ENCODE measurements at regions not wholly inside any gene's neighbourhood (a gene's known extent, or its start where the extent isn't known, plus 50 kb on each side); places are given as distances from the start of the nearest gene placed in this dataset.

DNA sequence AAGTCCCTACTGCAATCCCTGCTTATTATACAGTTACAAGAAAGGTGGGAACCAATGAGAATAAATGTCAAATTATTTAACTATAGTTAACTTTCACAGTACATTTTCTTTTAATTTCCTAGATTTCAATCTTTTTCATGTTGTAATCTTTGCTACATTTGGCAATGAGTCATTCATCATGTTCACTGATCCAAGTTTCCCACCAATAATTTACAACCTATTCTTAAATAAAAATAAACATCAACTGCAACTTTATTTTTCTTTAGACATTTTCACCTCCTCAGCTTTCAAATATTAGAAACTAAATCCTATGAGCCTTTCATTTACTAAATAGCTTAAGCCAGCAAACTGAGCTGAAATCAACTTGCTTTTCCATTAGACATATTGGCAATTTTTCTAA lies 541.3 kb upstream of the BTBD3 start:
- DNase-seq, result no peak

DNA sequence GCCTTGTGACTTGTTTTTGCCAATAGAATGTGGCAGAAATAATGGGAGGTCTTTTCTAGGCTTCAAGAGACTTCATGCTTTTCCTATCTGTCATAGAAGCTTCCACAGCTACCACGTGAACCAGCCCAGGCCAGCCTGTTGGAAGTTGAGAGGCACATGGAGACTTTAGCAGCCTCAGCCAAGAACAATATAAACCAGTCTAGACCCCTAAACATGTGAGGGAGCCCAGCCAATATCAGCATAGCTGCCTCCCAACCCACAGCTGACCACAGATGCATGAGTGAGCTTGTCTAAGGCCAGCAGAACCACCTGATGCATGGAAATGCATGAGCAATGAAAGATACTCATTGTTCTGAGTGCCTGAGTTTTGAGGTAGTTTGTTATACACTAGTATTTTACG lies 540.7 kb upstream of the BTBD3 start:
- DNase-seq, result no peak

GRCh38 chr20:11377761-11378160 lies 539.9 kb upstream of the BTBD3 start:
- no peak for DNase-seq

DNA sequence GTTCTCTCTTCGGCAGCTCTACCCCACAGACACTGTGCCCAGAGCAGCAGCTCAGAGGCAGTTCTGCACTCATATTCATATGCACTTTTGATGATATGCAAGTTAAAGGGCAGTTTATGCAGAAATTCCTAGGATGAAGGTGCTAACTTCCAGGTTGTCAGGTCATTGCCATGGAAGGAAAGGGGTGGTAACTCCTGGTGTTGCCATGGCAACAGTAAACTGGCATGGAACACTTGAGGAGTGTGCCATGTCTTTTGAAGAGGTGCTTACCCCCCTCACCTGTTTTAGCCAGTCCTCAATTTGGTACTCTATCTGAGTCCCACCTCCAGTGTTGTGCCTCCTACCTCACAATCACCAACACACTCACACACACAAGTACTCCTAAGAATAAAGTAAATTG lies 539.4 kb upstream of the BTBD3 start:
- DNase-seq, result no peak

DNA sequence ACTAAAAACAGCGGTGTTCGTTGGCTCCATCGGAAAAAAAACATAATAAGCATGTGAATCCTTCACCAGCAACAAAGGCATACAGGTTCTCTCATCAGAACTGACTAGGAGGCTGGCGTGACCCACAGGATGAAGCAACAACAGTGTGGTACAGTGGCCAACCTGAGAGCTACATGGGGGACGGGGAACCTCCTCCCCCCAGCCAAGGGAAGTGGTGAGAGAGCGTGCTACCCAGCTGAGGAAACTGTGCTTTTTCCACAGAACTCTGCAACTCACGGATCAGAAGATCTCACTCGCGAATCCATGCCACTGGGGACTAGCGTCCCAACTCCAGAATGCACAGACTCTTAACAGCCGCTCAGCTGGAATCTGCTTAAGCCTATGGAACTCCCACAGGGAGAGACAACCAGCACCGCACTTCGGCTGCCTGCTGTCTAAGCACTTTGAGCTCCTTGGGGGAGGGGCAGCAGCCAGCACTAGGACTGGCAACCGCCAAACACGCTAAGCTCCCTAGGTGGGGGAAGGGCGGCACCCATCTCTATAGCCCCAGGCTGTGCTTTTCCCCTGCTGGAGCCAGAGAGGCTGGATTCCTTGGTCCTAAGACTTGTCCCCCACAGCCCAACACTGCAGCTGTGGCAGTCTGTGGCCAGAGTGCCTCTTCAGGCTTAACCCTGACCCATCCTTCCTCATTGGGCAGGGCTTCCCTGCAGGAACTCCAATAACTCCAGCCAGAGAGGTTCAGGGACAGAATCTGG lies 538.3 kb upstream of the BTBD3 start:
- DNase-seq, result no peak

DNA sequence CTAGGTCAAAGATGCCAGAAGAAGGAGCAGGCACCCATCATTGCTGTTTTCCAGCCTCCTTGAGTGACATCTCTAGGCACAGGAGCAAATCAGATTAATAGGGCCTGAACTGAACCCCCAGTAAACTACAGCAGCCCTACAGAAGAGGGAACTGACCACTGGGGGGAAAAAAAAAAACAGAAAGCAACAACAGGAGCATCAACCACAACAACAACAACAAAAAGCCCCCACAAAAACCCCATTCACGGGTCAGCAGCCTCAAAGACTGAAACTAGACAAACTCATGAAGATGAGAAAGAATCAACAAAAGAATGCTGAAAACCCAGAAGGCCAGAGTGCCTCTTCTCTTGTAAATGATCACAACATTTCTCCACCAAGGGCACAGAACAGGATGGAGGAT lies 537.4 kb upstream of the BTBD3 start:
- DNase-seq, result no peak

DNA sequence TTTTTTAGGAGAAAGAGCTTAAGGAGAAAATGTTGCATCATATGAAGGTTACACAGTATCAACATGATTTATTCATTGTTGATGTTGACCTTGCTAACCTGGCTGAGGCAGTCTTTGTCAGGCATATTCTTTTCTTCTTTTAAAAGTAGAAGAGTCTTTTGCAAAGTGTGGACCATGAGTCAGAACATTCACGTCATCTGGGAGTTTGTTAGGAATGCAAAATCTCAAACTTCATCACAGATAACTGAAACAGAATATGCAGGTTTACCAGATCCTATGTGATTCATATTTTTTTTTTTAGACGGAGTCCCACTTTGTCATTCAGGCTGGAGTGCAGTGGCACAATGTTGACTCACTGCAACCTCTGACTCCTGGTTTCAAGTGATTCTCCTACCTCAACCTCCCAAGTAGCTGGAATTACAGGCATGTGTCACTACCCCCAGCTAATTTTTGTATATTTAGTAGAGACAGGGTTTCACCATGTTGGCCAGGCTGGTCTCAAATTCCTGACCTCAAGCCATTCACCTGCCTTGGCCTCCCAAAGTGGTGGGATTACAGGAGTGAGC lies 530.4 kb upstream of the BTBD3 start:
- DNase-seq, result no peak

GRCh38 chr20:11389186-11389585 lies 528.5 kb upstream of the BTBD3 start:
- no peak for DNase-seq

GRCh38 chr20:11391591-11391990 lies 526.1 kb upstream of the BTBD3 start:
- DNase-seq, result no peak

DNA sequence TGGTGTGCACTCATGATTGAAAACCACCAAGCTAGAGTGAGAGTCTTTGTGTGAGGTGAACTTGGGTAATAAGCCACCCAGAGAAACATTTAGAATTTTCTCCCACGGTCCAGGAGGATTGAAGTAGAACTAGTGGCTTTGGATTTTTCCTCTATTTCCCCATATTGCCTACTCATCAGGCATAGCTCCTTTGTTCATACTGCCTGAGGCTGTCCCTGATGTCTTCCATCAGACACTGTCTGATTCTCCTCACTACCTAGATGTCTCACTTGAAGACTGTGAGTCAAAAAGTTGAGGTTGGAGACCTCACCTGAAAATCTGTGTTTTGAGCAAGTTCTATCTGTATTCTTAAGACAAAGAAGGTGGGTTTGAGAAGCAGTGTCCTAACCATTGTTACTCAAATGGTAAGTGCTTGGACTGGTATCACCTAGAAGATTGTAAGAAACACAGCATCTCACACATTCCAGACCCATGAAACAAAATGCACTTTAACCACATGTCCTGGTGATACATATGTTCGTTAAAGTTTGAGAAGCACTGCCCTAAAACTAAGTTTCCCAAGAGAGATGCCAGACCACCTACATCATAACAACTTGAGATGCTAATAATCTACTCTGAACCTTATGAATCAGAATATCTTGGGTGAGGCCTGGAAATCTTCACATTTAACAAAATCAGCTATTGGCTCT lies 523.4 kb upstream of the BTBD3 start:
- DNase-seq, result no peak

- DNase-seq, result no peak
Observed at GRCh38 chr20:11395581-11395980, 522.1 kb upstream of the BTBD3 start.

DNA sequence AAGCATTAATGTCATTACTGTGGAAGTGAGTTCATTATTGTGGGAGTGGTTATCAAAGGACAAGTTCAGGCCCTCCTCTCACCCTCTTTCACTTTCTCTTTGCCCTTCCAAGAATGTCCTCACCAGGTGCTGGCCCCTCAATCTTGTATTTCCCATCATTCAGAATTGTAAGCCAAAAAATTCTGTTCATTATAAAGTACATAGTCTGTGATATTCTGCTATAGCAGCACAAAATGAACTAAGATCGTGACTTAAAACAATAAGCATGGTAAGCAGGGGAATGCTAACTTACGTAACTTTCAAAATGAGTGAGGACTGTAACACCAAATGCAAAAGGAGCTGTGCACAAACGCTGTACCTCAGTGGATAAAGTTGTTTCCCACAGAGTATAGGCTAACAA lies 515.7 kb upstream of the BTBD3 start:
- no peak for DNase-seq

GRCh38 chr20:11403711-11404110 lies 514.0 kb upstream of the BTBD3 start:
- DNase-seq, result no peak

GRCh38 chr20:11406877-11407276 lies 510.8 kb upstream of the BTBD3 start:
- DNase-seq, result no peak

- DNase-seq, result no peak
Observed at GRCh38 chr20:11409561-11409960, 508.1 kb upstream of the BTBD3 start.

DNA sequence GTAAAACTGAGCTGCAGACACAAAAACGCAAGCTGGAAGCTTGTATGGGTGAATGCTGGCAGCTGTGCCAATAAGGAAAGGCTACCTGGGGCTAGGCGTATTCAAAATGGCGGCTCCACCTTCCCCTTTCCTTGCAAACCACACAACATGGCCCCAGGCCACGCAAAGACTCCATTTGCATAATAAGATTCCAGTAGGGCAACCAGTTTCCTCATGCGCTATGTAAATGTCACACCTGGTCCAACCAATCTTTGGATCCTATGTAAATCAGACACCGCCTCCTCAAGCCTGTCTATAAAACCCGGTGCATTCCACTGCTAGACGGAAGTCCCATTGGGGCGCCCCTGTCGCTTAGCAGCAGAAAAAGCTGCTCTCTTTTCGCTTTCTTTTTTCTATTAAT lies 505.9 kb upstream of the BTBD3 start:
- no peak for DNase-seq

DNA sequence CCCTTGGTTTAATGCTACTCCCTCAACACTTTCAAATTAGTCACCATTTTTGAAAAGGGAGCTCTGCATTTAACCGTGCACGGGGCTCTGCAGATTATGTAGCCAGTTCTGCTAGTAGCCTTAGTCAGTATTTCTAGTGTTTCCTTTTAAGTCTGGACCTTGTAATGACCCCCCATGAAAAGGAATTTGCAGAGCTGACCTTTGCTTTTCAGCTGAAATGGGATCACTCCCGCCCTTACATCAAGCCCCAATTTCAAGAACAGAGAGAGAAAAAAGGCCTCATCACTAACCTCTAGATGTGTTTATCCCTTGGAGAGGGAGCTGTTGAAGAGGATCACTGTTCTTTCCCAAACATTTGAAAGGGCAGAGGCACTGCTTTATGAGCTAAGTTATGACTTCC lies 490.7 kb upstream of the BTBD3 start:
- no peak for DNase-seq

DNA sequence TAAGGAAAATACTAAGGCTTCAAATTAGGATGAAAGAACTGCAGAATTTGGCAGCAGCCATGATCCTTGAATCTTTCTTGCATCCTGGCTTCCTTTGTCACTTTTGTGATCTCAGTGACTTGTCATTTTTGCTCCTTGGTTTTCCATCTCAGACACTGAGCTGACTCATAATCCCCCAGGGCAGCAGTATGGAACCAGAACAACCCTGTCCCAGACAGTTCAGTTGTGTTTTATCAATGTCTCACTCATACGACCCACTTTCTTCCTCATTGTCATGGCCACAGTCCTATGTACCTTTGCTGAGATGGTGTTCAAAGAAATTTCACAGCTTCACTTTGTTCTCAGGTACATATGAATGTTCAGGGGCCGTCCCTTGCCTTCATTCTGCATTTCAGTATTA lies 488.5 kb upstream of the BTBD3 start:
- DNase-seq, result no peak

DNA sequence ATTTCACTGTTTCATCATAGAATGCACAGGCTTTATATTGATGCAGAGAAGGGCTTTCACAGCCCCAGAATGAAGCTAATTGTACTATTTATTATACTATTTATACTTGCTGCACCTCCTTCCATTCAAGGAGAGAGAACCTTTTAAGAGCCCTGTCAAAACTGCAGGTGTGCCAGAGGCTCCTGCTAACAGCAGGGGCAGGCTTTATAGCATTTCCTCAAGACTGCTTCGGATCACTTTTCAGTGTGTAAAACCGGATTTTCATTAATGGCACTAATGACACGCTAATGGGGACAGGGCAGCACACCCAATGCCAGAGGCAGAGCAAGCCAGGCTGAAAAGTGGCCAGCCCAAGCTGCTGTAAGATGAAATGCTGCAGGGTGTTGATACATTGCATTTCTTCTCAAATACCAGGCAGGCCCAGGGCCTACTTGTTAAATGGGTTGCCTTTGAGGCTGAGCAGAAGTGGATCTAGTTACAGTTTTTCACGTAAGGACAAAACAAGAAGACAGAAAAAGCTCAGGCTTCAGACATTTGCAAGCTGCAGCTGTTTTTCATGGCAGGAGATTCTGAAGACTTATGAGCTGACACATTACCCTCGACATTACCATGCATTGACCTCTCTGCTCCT lies 487.7 kb upstream of the BTBD3 start:
- no peak for DNase-seq

GRCh38 chr20:11430652-11431051 lies 487.0 kb upstream of the BTBD3 start:
- no peak for DNase-seq

- no peak for DNase-seq
Observed at GRCh38 chr20:11431621-11432020, 486.1 kb upstream of the BTBD3 start.

DNA sequence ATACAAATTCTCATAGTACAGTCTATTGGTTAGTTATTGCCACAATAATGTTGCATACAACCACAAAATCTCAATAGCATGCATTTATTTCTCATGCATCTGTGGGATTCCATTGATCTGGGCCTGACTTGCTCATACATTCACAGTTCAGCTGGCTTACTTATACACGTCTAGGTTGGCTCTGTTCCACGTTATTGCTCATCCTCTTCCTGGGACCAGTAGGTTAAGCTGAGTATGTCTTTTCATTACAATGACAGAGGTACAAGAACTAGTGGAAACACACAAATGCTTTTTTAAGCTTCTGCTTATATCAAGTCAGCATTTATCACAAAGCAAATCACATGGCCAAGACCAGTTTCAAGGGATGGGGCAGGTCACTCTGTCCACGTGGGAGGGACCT lies 485.3 kb upstream of the BTBD3 start:
- no peak for DNase-seq

GRCh38 chr20:11436113-11436905 lies 481.4 kb upstream of the BTBD3 start:
- no peak for DNase-seq

All from cerebellar nuclear complex (tissue), 1 donor.